ENCODE measurements at regions not wholly inside any gene's neighbourhood (a gene's known extent, or its start where the extent isn't known, plus 50 kb on each side); places are given as distances from the start of the nearest gene placed in this dataset.
"Not testable (repeated sequence)": the region's sequence is repeated elsewhere in the genome, so short reads cannot be mapped to it uniquely, and the experiment has no call there.

GRCh38 chr13:89520468-89520867 is 1827.0 kb upstream of the MIR17HG start:
- Mint-ChIP-seq H3K27ac (no peak overlapping the region), H3K9me3 (peaks cover 23% of the 10 kb centered on the region), H3K36me3 (no peaks in the 10 kb centered on the region), H3K4me1 (no peaks in the 10 kb centered on the region), H3K4me3 (no peak overlapping the region)
- ATAC-seq = no peak
- DNase-seq (ENCODE audit: low spot score in 2 of 2) = no peak

GRCh38 chr13:89521672-89522071 is 1825.8 kb upstream of the MIR17HG start:
- not testable (repeated sequence) for H3K4me1 Mint-ChIP-seq; H3K36me3 Mint-ChIP-seq; ATAC-seq; H3K27ac Mint-ChIP-seq; H3K4me3 Mint-ChIP-seq; DNase-seq (ENCODE audit: low spot score in 2 of 2)
- peaks cover 25% of the 10 kb centered on the region for H3K9me3 Mint-ChIP-seq

- Mint-ChIP-seq H3K27ac (no peak overlapping the region), H3K4me3 (no peak overlapping the region), H3K4me1 (no peaks in the 10 kb centered on the region), H3K36me3 (no peaks in the 10 kb centered on the region), H3K9me3 (peaks cover 9% of the 10 kb centered on the region)
- DNase-seq (ENCODE audit: low spot score in 2 of 2) = no peak
- peak; percentile 36 for ATAC-seq
Observed at GRCh38 chr13:89541091-89542030, 1806.1 kb upstream of the MIR17HG start.

GRCh38 chr13:89550938-89551337 is 1796.5 kb upstream of the MIR17HG start:
- Mint-ChIP-seq H3K27ac (no peak overlapping the region), H3K4me3 (no peak overlapping the region)

GRCh38 chr13:89554801-89555200 is 1792.7 kb upstream of the MIR17HG start:
- no peaks in the 10 kb centered on the region for H3K4me1 Mint-ChIP-seq
- DNase-seq (ENCODE audit: low spot score in 2 of 2) (no peak), ATAC-seq (no peak)
- no peak overlapping the region for H3K4me3 Mint-ChIP-seq
- H3K36me3 Mint-ChIP-seq = no peaks in the 10 kb centered on the region
- no peak overlapping the region for H3K27ac Mint-ChIP-seq
- H3K9me3 Mint-ChIP-seq = peaks cover 4% of the 10 kb centered on the region

More at GRCh38 chr13:89550938-89551337, 1796.5 kb upstream of the MIR17HG start:
- ATAC-seq = no peak
- no peaks in the 10 kb centered on the region for H3K36me3 Mint-ChIP-seq
- no peak for DNase-seq (ENCODE audit: low spot score in 2 of 2)
- H3K9me3 Mint-ChIP-seq = peaks cover 6% of the 10 kb centered on the region
- no peaks in the 10 kb centered on the region for H3K4me1 Mint-ChIP-seq

GRCh38 chr13:89565476-89566100 is 1781.9 kb upstream of the MIR17HG start:
- H3K27ac Mint-ChIP-seq = no peak overlapping the region
- H3K4me1 Mint-ChIP-seq = no peaks in the 10 kb centered on the region
- H3K36me3 Mint-ChIP-seq = no peaks in the 10 kb centered on the region
- no peak for ATAC-seq
- DNase-seq (ENCODE audit: low spot score in 2 of 2) = no peak
- H3K4me3 Mint-ChIP-seq = no peak overlapping the region
- peaks cover 12% of the 10 kb centered on the region for H3K9me3 Mint-ChIP-seq

GRCh38 chr13:89567025-89567424 is 1780.5 kb upstream of the MIR17HG start:
- ATAC-seq = no peak
- Mint-ChIP-seq H3K27ac (no peak overlapping the region), H3K4me3 (no peak overlapping the region), H3K36me3 (no peaks in the 10 kb centered on the region), H3K4me1 (no peaks in the 10 kb centered on the region), H3K9me3 (peaks cover 16% of the 10 kb centered on the region)
- DNase-seq (ENCODE audit: low spot score in 2 of 2) = no peak

GRCh38 chr13:89568276-89568675 is 1779.2 kb upstream of the MIR17HG start:
- Mint-ChIP-seq H3K9me3 (peaks cover 20% of the 10 kb centered on the region), H3K36me3 (no peaks in the 10 kb centered on the region), H3K4me1 (no peaks in the 10 kb centered on the region), H3K4me3 (no peak overlapping the region), H3K27ac (no peak overlapping the region)
- no peak for ATAC-seq
- DNase-seq (ENCODE audit: low spot score in 2 of 2) = no peak

GRCh38 chr13:89568746-89569145 is 1778.7 kb upstream of the MIR17HG start:
- Mint-ChIP-seq H3K4me1 (no peaks in the 10 kb centered on the region), H3K9me3 (peaks cover 19% of the 10 kb centered on the region), H3K36me3 (no peaks in the 10 kb centered on the region), H3K4me3 (no peak overlapping the region), H3K27ac (no peak overlapping the region)
- no peak for ATAC-seq
- no peak for DNase-seq (ENCODE audit: low spot score in 2 of 2)

- no peak overlapping the region for H3K4me3 Mint-ChIP-seq
- no peaks in the 10 kb centered on the region for H3K4me1 Mint-ChIP-seq
- peaks cover 19% of the 10 kb centered on the region for H3K9me3 Mint-ChIP-seq
- no peak overlapping the region for H3K27ac Mint-ChIP-seq
- ATAC-seq (no peak), DNase-seq (ENCODE audit: low spot score in 2 of 2) (no peak)
- no peaks in the 10 kb centered on the region for H3K36me3 Mint-ChIP-seq
Observed at GRCh38 chr13:89571676-89572075, 1775.8 kb upstream of the MIR17HG start.

GRCh38 chr13:89574077-89574476 is 1773.4 kb upstream of the MIR17HG start:
- ATAC-seq (no peak), DNase-seq (ENCODE audit: low spot score in 2 of 2) (no peak)
- no peaks in the 10 kb centered on the region for H3K36me3 Mint-ChIP-seq
- no peak overlapping the region for H3K27ac Mint-ChIP-seq
- peaks cover 22% of the 10 kb centered on the region for H3K9me3 Mint-ChIP-seq
- H3K4me3 Mint-ChIP-seq = no peak overlapping the region
- H3K4me1 Mint-ChIP-seq = no peaks in the 10 kb centered on the region

- ATAC-seq (no peak), DNase-seq (ENCODE audit: low spot score in 2 of 2) (no peak)
- no peaks in the 10 kb centered on the region for H3K4me1 Mint-ChIP-seq
- no peaks in the 10 kb centered on the region for H3K36me3 Mint-ChIP-seq
- peaks cover 14% of the 10 kb centered on the region for H3K9me3 Mint-ChIP-seq
- H3K4me3 Mint-ChIP-seq = no peak overlapping the region
- no peak overlapping the region for H3K27ac Mint-ChIP-seq
Observed at GRCh38 chr13:89577301-89577700, 1770.2 kb upstream of the MIR17HG start.

- ATAC-seq = no peak
Observed at GRCh38 chr13:89584058-89584620, 1763.3 kb upstream of the MIR17HG start.

GRCh38 chr13:89602655-89603054 is 1744.8 kb upstream of the MIR17HG start:
- Mint-ChIP-seq H3K9me3 (peaks cover 3% of the 10 kb centered on the region), H3K4me3 (no peak overlapping the region), H3K27ac (no peak overlapping the region), H3K4me1 (no peaks in the 10 kb centered on the region), H3K36me3 (no peaks in the 10 kb centered on the region)
- DNase-seq (ENCODE audit: low spot score in 2 of 2) (no peak), ATAC-seq (no peak)

More at GRCh38 chr13:89584058-89584620, 1763.3 kb upstream of the MIR17HG start:
- peaks cover 11% of the 10 kb centered on the region for H3K9me3 Mint-ChIP-seq
- no peaks in the 10 kb centered on the region for H3K4me1 Mint-ChIP-seq
- no peak overlapping the region for H3K27ac Mint-ChIP-seq
- no peak overlapping the region for H3K4me3 Mint-ChIP-seq
- H3K36me3 Mint-ChIP-seq = no peaks in the 10 kb centered on the region
- DNase-seq (ENCODE audit: low spot score in 2 of 2) = no peak

GRCh38 chr13:89603187-89603586 is 1744.3 kb upstream of the MIR17HG start:
- no peak overlapping the region for H3K4me3 Mint-ChIP-seq
- H3K27ac Mint-ChIP-seq = no peak overlapping the region
- ATAC-seq (no peak), DNase-seq (ENCODE audit: low spot score in 2 of 2) (no peak)
- peaks cover 3% of the 10 kb centered on the region for H3K9me3 Mint-ChIP-seq
- no peaks in the 10 kb centered on the region for H3K36me3 Mint-ChIP-seq
- H3K4me1 Mint-ChIP-seq = no peaks in the 10 kb centered on the region

GRCh38 chr13:89609318-89609717 is 1738.2 kb upstream of the MIR17HG start:
- no peak for DNase-seq (ENCODE audit: low spot score in 2 of 2)
- peaks cover 6% of the 10 kb centered on the region for H3K9me3 Mint-ChIP-seq
- no peaks in the 10 kb centered on the region for H3K36me3 Mint-ChIP-seq

More at GRCh38 chr13:89609318-89609717, 1738.2 kb upstream of the MIR17HG start:
- no peak overlapping the region for H3K27ac Mint-ChIP-seq
- ATAC-seq = no peak
- no peaks in the 10 kb centered on the region for H3K4me1 Mint-ChIP-seq
- no peak overlapping the region for H3K4me3 Mint-ChIP-seq
